Astrocyte of the spinal cord (primary cell): ENCODE measurements at regions not wholly inside any gene's neighbourhood (a gene's known extent, or its start where the extent isn't known, plus 50 kb on each side); places are given as distances from the start of the nearest gene placed in this dataset.
A peak's percentile ranks its signal among the peaks of the same experiment; 100 is the strongest.
"Not testable (repeated sequence)": the region's sequence is repeated elsewhere in the genome, so short reads cannot be mapped to it uniquely, and the experiment has no call there.

ENCODE experiments used
- DNase-seq: peaks from one replicate; pipeline ENCODE4 v3.0.0; 2011; ENCODE audit warnings: low read depth, low spot score
- H3K4me3 ChIP-seq: 2 replicates; pipeline ENCODE4 v1.5.1; 2011; ENCODE audit warnings: low read depth, mild to moderate bottlenecking, low read length, moderate library complexity
- CTCF ChIP-seq: IDR thresholded peaks from 2 replicates; pipeline ENCODE4 v1.5.1; 2012; ENCODE audit warnings: low read depth, mild to moderate bottlenecking, low read length, inconsistent platforms
- in situ Hi-C: cut with HindIII; loops from 2 replicates; pipeline ENCODE4 v1.10.0; 2017; ENCODE audit warnings: low sequenced_read_pairs

- DNase-seq = no peak
- TF ChIP-seq CTCF = no peak
- in situ Hi-C loops = no loop called here
- no peak overlapping the region for H3K4me3 ChIP-seq
Observed at GRCh38 chr2:144730711-144731110, 210.8 kb upstream of the ZEB2 start.

GRCh38 chr2:144724460-144724859, 204.5 kb upstream of the ZEB2 start:
- DNase-seq, H3K4me3 ChIP-seq, in situ Hi-C loops: not testable (repeated sequence)

- in situ Hi-C loops = no loop called here
- no peak overlapping the region for H3K4me3 ChIP-seq
- TF ChIP-seq CTCF = no peak
- DNase-seq = no peak
Observed at GRCh38 chr2:144718376-144718775, 198.5 kb upstream of the ZEB2 start.

GRCh38 chr2:144715992-144716391, 196.1 kb upstream of the ZEB2 start:
- H3K4me3 ChIP-seq = no peak overlapping the region
- in situ Hi-C loops = no loop called here
- no peak for TF ChIP-seq CTCF
- no peak for DNase-seq

GRCh38 chr2:144713410-144713809, 193.5 kb upstream of the ZEB2 start:
- TF ChIP-seq CTCF = no peak
- in situ Hi-C loops = no loop called here
- no peak overlapping the region for H3K4me3 ChIP-seq
- DNase-seq = no peak

GRCh38 chr2:144712550-144712940, 192.6 kb upstream of the ZEB2 start:
- TF ChIP-seq CTCF = no peak
- peak; percentile 6 for DNase-seq
- no peak overlapping the region for H3K4me3 ChIP-seq
- in situ Hi-C loops = no loop called here

- no peak overlapping the region for H3K4me3 ChIP-seq
- in situ Hi-C loops = no loop called here
- no peak for TF ChIP-seq CTCF
- DNase-seq = no peak
Observed at GRCh38 chr2:144711630-144712549, 192.0 kb upstream of the ZEB2 start.
